GM12892 (cell line): ENCODE measurements at regions not wholly inside any gene's neighbourhood (a gene's known extent, or its start where the extent isn't known, plus 50 kb on each side); places are given as distances from the start of the nearest gene placed in this dataset.

ENCODE experiments used
- POLR2A ChIP-seq: IDR thresholded peaks from 2 replicates; pipeline ENCODE4 v1.6.1; 2011; ENCODE audit warnings: low read depth, low read length, control low read depth
- POLR2AphosphoS5 ChIP-seq: IDR thresholded peaks from 2 replicates; pipeline ENCODE4 v1.6.1; 2011; ENCODE audit warnings: low read depth, low read length, control low read depth

GRCh38 chr3:118683636-118684035 is 351.0 kb downstream of the IGSF11 start:
- TF ChIP-seq POLR2A, result no peak
- TF ChIP-seq POLR2AphosphoS5, result no peak
